Common myeloid progenitor, CD34-positive (primary cell): ENCODE measurements at regions not wholly inside any gene's neighbourhood (a gene's known extent, or its start where the extent isn't known, plus 50 kb on each side); places are given as distances from the start of the nearest gene placed in this dataset.
"Not testable (repeated sequence)": the region's sequence is repeated elsewhere in the genome, so short reads cannot be mapped to it uniquely, and the experiment has no call there.

Experiments used
- CTCF ChIA-PET: fragments of 350-600 bp; sonication (Branson Sonifier 250); formaldehyde crosslinking; loops from one replicate; lab custom pipeline; 2021; ENCODE audit warnings: antibody characterized with exemption; lab: Charles Lee
- POLR2A ChIA-PET: fragments of 350-600 bp; sonication (Branson Sonifier 250); formaldehyde crosslinking; loops from one replicate; lab custom pipeline; 2021; ENCODE audit warnings: antibody characterized with exemption; lab: Charles Lee
- DNase-seq, 3 donors: peaks; one replicate each; pipeline versions ENCODE4 v3.0.0 to v3.0.0-alpha.2; 2013
- H3K27ac ChIP-seq, 2 experiments: 1 replicate in 1 of 2; 2 replicates in 1 of 2; pipeline ENCODE4 v1.7.0; 2013; ENCODE audit warnings: inconsistent platforms in 2 of 2, low read length in 2 of 2, mild to moderate bottlenecking in 2 of 2, low read depth in 1 of 2, moderate library complexity in 1 of 2; ENCODE audit not compliant: severe bottlenecking in 2 of 2, insufficient read depth in 1 of 2, poor library complexity in 1 of 2
- H3K27me3 ChIP-seq, 5 experiments: replicated peaks in 2 of 5; 1 replicate in 3 of 5; 2 replicates in 2 of 5; pipeline versions ENCODE4 v1.6.1 to v1.7.0; 2013; ENCODE audit warnings: low read length in 4 of 5, mild to moderate bottlenecking in 2 of 5, moderate library complexity in 2 of 5, inconsistent platforms in 1 of 5; ENCODE audit not compliant: insufficient read depth in 5 of 5, control insufficient read depth in 4 of 5
- H3K36me3 ChIP-seq, 4 experiments: 1 replicate in 2 of 4; 2 replicates in 2 of 4; pipeline versions ENCODE4 v1.6.1 to v1.7.0; 2013; ENCODE audit warnings: low read length in 3 of 4, control low read depth in 1 of 4, mild to moderate bottlenecking in 1 of 4; ENCODE audit not compliant: control insufficient read depth in 4 of 4, insufficient read depth in 4 of 4
- H3K4me1 ChIP-seq, 4 experiments: 1 replicate in 3 of 4; 2 replicates in 1 of 4; pipeline versions ENCODE4 v1.6.1 to v1.7.1; 2013; ENCODE audit warnings: low read length in 3 of 4, mild to moderate bottlenecking in 3 of 4, control low read depth in 1 of 4, inconsistent platforms in 1 of 4, moderate library complexity in 1 of 4; ENCODE audit not compliant: control insufficient read depth in 4 of 4, insufficient read depth in 4 of 4; ENCODE audit errors: control extremely low read depth in 1 of 4
- H3K4me3 ChIP-seq, 7 experiments: 1 replicate in 4 of 7; 2 replicates in 3 of 7; pipeline versions ENCODE4 v1.5.1 to v1.7.0; 2013; ENCODE audit warnings: mild to moderate bottlenecking in 7 of 7, low read length in 6 of 7, moderate library complexity in 6 of 7, inconsistent platforms in 2 of 7, low read depth in 2 of 7, control low read depth in 1 of 7; ENCODE audit not compliant: insufficient read depth in 4 of 7, control insufficient read depth in 1 of 7; ENCODE audit errors: extremely low read depth in 1 of 7
- H3K9me3 ChIP-seq, 5 experiments: 1 replicate in 4 of 5; 2 replicates in 1 of 5; pipeline versions ENCODE4 v1.6.1 to v1.7.1; 2013; ENCODE audit warnings: low read length in 4 of 5, mild to moderate bottlenecking in 2 of 5, inconsistent platforms in 1 of 5, low read depth in 1 of 5, moderate library complexity in 1 of 5; ENCODE audit not compliant: control insufficient read depth in 4 of 5, insufficient read depth in 2 of 5; ENCODE audit errors: control extremely low read depth in 1 of 5
- WGBS: methylation state at CpG from one replicate; pipeline ENCODE4 v1.1.5; 2013; ENCODE audit not compliant: insufficient coverage; 5-methylcytosine and 5-hydroxymethylcytosine counted together

DNA sequence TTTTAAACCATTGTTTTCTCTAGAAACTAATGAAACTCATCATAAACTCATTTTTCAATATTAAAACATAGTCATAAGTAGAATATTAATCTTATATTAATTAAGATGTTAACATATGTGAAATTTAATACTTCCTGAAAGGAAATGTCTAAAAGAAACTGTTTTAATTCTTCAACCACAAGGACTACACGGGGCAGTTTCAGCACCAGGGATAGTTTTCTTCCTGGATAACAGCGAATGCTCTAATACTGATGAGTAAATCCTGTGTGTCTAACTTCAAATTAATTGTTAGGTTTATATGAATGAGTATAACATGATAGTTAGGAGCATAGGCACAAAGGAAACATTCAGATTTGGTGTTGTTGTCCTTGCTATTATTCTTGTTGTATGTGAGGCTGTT lies 183.6 kb downstream of the CCDC74A start:
- CTCF ChIA-PET, H3K4me1 ChIP-seq, H3K27me3 ChIP-seq, H3K27ac ChIP-seq, DNase-seq, POLR2A ChIA-PET, H3K4me3 ChIP-seq, H3K9me3 ChIP-seq, H3K36me3 ChIP-seq: not testable (repeated sequence)
- WGBS, result no CpG with 5 or more reads among the region's 2 CpGs

DNA sequence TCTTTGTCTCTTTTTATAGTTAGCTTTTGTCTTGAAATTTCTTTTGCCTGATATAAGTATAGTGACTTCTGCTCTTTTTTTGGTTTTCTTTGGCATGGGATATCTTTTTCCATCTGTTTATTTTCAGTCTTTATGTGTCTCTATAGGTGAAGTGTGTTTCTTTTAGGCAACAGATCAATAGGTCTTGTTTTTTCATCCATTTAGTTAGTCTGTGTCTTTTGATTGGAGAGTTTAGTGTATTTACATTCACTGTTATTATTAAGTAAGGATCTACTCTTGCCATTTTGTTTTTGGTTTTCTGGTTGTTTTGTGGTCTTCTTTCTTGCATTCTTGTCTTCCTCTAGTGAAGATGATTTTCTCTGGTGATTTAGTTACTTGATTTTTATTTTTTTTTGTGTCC lies 190.2 kb downstream of the CCDC74A start:
- H3K9me3 ChIP-seq, POLR2A ChIA-PET, H3K27me3 ChIP-seq, DNase-seq, H3K4me3 ChIP-seq, H3K36me3 ChIP-seq, H3K27ac ChIP-seq, H3K4me1 ChIP-seq, CTCF ChIA-PET: not testable (repeated sequence)

DNA sequence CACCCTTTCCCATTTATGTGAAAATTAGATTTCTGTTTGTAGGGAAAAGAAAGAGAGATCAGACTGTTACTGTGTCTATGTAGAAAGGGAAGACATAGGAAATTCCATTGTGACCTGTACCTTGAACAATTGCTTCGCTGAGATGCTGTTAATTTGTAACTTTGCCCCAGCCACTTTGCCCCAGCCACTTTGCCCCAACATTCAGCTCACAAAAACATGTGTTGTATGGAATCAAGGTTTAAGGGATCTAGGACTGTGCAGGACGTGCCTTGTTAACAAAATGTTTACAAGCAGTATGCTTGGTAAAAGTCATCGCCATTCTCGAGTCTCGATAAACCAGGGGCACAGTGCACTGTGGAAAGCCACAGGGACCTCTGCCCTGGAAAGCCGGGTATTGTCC lies 193.5 kb downstream of the CCDC74A start:
- CTCF ChIA-PET, H3K27me3 ChIP-seq, H3K36me3 ChIP-seq, H3K4me1 ChIP-seq, POLR2A ChIA-PET, DNase-seq, H3K27ac ChIP-seq, H3K9me3 ChIP-seq, H3K4me3 ChIP-seq: not testable (repeated sequence)
- 90% methylated on average over 5 of the region's 6 CpGs for WGBS

DNA sequence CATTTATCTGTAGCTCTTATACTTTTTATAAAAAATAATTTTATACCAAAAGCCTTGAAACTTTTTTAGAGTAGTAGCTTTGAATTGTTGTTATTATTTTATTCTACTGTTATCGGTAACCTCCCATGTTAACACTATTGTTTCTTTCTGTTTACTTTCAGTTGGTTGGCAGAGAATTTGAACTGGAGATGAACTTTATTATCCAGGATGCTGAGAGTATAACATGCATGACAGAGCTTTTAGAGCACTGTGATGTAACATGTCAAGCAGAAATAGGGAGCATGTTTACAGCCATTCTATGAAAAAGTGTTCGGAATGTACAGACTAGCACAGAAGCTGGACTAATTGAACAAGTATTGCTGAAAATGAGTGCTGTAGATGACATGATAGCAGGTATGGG lies 194.6 kb downstream of the CCDC74A start:
- DNase-seq, H3K36me3 ChIP-seq, POLR2A ChIA-PET, H3K27me3 ChIP-seq, H3K9me3 ChIP-seq, H3K27ac ChIP-seq, H3K4me1 ChIP-seq, H3K4me3 ChIP-seq, CTCF ChIA-PET: not testable (repeated sequence)
- no CpG with 5 or more reads among the region's 2 CpGs for WGBS

DNA sequence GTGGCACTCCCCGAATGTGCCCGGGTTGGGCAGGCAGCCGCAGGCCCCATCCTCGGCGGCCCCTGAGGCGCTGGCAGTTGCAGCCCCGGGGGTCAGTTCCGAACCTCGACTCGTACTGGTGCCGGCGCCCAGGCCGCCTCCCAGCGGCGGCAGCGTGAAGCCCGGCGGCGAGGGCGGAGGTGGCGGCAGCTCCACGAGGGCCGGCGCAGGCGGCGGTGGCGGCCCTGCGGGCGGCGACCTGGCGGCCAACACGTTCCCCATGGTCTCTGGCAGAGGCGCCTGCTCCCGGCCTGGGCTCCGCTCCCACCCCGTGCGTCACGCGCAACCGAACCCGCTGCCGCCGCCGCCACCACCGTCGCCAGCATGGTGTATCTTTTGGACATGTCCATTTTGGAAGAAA lies 196.3 kb downstream of the CCDC74A start:
- ChIA-PET POLR2A (no interaction called here), CTCF (no interaction called here)
- peaks cover 0 to 3% (median 0%) of the 10 kb centered on the region in 5 experiments for H3K27me3 ChIP-seq
- H3K9me3 ChIP-seq, result peaks cover 0 to 6% (median 0%) of the 10 kb centered on the region in 5 experiments
- no peaks in the 10 kb centered on the region for H3K36me3 ChIP-seq
- H3K27ac ChIP-seq, result no peak overlapping the region
- H3K4me1 ChIP-seq, result no peaks in the 10 kb centered on the region
- peak in 1 of 3 donors; percentile 2 for DNase-seq
- no peak overlapping the region for H3K4me3 ChIP-seq
- WGBS, result 68% methylated on average over 41 of the region's 46 CpGs

DNA sequence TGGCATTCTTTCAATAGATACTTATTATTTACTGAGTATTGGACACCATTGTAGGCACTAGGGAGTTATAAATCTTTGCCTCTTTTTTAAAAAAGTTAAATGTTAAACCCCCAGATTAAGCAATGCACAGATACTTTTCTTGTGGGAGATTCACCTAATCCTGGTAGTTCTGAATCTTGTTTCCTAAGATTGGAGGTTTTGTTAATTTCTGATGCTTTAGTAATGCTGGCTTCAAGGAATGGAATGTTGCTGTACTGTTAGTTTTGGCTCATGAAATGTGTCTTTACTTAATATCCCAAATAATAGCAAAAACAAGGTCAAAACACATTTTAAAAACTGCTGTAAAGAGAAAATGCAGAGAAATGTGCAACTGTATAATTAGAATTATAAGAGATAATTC lies 200.8 kb downstream of the CCDC74A start:
- CTCF ChIA-PET, H3K9me3 ChIP-seq, H3K27ac ChIP-seq, H3K27me3 ChIP-seq, DNase-seq, POLR2A ChIA-PET, H3K4me1 ChIP-seq, H3K4me3 ChIP-seq, H3K36me3 ChIP-seq: not testable (repeated sequence)

DNA sequence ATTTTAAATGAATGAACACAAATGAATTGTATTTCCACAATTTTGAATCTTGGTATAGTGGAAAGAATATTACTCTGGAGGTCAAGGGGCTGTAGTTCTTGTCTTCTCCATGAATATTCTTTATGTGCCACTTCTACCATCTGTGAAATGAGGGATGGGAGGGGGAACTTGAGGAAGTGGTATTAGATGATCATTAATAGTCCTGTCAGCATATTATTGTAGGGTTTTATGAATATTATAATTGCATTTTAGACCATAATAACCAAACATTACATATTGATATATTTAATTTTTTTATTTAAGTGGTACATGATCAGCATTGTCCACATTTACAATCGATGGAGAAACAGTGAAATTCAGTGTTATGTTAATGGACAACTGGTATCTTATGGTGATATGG lies 205.8 kb downstream of the CCDC74A start:
- CTCF ChIA-PET, H3K4me1 ChIP-seq, H3K36me3 ChIP-seq, H3K27ac ChIP-seq, H3K9me3 ChIP-seq, H3K27me3 ChIP-seq, H3K4me3 ChIP-seq, DNase-seq, POLR2A ChIA-PET: not testable (repeated sequence)
- no CpG with 5 or more reads among the region's 1 CpG for WGBS

DNA sequence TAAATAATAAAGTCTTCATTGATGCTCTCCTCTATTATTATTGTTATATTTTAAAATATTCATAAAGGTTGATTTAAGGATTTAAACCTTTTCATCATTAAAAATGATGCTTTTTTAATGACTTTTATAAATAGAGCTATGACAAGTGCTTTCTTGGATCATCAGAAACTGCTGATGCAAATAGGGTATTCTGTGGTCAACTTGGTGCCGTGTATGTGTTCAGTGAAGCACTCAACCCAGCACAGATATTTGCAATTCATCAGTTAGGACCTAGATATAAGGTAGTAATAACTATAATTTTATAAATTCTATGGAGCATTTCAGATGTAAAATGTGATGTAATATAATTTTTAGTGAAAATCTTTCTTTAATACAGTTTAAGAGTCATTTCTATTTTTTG lies 208.7 kb downstream of the CCDC74A start:
- H3K36me3 ChIP-seq, result not testable (repeated sequence)
- no CpG with 5 or more reads among the region's 1 CpG for WGBS

More for the DNA sequence above, 208.7 kb downstream of the CCDC74A start:
- H3K27ac ChIP-seq, H3K4me3 ChIP-seq, POLR2A ChIA-PET, DNase-seq, H3K27me3 ChIP-seq, H3K9me3 ChIP-seq, CTCF ChIA-PET, H3K4me1 ChIP-seq: not testable (repeated sequence)
